Astrocyte of the cerebellum (primary cell): ENCODE measurements at regions not wholly inside any gene's neighbourhood (a gene's known extent, or its start where the extent isn't known, plus 50 kb on each side); places are given as distances from the start of the nearest gene placed in this dataset.
A peak's percentile ranks its signal among the peaks of the same experiment; 100 is the strongest.

Source experiments
- DNase-seq: peaks from one replicate; pipeline ENCODE4 v3.0.0-alpha.2; 2011; ENCODE audit warnings: low read depth
- H3K4me3 ChIP-seq: 2 replicates; pipeline ENCODE4 v1.5.1; 2011; ENCODE audit warnings: mild to moderate bottlenecking, low read depth, low read length, moderate library complexity
- in situ Hi-C: cut with HindIII; loops from 2 replicates; pipeline ENCODE4 v1.10.0; 2017; ENCODE audit warnings: low sequenced_read_pairs
- TF ChIP-seq, protein P1 (sequence below): IDR thresholded peaks from 2 replicates; pipeline ENCODE4 v1.5.1; 2012; ENCODE audit warnings: low read length, low read depth, moderate library complexity, mild to moderate bottlenecking; ENCODE audit errors: missing control alignments

DNA sequence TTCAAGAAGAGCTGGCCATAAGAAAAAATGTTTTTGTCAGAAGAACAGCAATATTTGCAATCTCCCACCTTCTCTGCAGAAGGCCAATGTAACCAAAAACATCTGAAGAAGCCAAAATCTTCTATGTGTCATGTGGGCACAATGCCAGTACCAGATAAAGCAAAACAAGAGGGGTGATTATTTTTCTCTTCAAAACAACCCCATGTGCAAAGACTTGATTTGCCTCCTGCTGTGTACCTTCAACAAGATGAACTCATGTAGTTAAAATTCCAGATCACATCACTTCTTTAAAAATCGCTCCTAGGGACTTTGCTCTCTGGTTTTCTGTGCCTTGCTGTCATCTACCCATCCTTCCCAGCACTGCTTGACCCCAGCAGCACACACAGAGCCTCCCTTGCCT, 134.0 kb upstream of the MAP3K1 start:
- TF ChIP-seq, protein P1, sequence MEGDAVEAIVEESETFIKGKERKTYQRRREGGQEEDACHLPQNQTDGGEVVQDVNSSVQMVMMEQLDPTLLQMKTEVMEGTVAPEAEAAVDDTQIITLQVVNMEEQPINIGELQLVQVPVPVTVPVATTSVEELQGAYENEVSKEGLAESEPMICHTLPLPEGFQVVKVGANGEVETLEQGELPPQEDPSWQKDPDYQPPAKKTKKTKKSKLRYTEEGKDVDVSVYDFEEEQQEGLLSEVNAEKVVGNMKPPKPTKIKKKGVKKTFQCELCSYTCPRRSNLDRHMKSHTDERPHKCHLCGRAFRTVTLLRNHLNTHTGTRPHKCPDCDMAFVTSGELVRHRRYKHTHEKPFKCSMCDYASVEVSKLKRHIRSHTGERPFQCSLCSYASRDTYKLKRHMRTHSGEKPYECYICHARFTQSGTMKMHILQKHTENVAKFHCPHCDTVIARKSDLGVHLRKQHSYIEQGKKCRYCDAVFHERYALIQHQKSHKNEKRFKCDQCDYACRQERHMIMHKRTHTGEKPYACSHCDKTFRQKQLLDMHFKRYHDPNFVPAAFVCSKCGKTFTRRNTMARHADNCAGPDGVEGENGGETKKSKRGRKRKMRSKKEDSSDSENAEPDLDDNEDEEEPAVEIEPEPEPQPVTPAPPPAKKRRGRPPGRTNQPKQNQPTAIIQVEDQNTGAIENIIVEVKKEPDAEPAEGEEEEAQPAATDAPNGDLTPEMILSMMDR: no peak
- H3K4me3 ChIP-seq: no peak overlapping the region
- peak; percentile 57 for DNase-seq
- in situ Hi-C loops: no loop called here

DNA sequence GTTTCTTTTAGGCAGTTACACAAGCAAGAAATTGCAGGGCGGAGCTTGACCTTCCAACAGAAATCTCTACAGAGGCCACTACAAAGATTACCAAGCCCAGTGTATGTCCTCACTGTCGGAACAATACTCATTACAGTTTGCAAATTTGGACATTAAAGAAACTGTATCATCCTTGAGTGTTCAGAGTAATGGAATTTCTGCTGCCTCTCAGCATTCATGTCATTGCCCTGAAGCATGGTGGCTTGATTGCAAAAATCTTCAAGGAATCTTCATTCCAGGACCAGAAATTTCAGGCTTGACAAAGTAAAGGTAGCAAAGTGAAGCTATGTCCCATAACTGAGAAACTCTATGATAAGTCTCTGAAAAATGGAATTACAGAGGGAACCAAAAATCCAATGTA, 134.6 kb upstream of the MAP3K1 start:
- in situ Hi-C loops: no loop called here
- no peak overlapping the region for H3K4me3 ChIP-seq
- TF ChIP-seq, protein P1: no peak
- DNase-seq: no peak

DNA sequence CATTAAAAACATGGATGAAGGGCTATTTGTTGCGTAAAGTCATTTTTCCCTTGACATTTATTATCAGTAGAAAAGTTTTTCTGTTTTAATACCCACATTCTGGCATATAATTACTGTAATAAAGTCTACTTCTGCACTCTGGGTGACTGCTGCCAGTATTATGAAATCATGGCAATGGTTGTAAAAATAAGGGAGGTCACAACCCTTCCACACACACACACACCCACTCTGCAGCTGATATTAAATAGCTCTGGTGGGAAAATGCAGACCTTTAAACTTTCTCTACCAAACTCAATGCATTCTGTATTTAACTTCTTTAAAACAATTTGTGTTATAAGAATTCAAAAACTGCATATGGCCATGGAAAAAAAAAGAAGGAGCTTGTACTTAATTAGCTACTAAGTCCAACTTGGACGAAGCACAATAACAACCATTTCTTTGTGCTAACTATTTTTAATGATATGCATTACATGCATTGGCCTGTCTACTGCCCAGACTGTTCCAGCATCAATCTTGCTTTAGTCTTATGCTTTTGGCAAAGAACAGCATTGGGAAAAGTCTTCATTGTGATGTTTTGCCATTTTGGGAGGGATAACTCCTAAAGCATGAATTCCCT, 137.6 kb upstream of the MAP3K1 start:
- no peak for DNase-seq
- TF ChIP-seq, protein P1: no peak
- no peak overlapping the region for H3K4me3 ChIP-seq
- in situ Hi-C loops: no loop called here

DNA sequence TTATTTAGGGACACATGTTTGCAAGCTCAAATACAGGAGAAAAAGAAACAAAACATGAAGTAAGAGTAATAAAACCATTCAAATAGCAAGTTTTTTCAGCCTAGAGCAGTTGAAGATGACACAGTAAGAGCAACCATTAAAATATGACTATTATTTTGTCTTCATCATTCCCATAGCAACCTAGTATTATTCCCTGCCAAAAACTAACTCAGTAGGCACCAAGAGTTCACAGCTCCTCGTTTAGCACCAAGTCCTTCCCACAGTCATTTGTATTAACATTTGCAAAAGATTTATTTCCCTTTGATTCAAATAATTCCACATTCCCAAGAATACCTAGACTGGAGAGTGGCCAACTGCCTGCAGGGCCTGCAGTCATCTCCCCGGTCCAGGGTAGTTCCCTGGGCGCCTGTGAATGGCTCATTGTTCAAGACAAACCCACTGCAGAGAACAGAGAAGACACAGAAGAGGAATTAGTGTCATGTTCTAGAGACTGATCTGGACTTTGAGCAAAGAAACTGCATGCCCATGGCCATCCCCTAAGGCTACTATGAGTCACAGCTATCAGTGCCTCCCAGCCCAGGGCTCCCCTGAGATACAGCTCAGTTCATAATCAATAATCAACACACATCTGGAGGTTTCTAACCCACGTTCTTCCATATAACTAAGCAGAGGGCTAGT, 139.1 kb upstream of the MAP3K1 start:
- TF ChIP-seq, protein P1: no peak
- DNase-seq: no peak
- H3K4me3 ChIP-seq: no peak overlapping the region
- in situ Hi-C loops: no loop called here

- no peak for DNase-seq
- TF ChIP-seq, protein P1: no peak
- H3K4me3 ChIP-seq: no peak overlapping the region
- in situ Hi-C loops: no loop called here
Observed at GRCh38 chr5:56674441-56674840, 140.9 kb upstream of the MAP3K1 start.

- TF ChIP-seq, protein P1: no peak
- H3K4me3 ChIP-seq: no peak overlapping the region
- in situ Hi-C loops: no loop called here
- DNase-seq: no peak
Observed at GRCh38 chr5:56673171-56673570, 142.2 kb upstream of the MAP3K1 start.
